ENCODE measurements at regions not wholly inside any gene's neighbourhood (a gene's known extent, or its start where the extent isn't known, plus 50 kb on each side); places are given as distances from the start of the nearest gene placed in this dataset.

DNA sequence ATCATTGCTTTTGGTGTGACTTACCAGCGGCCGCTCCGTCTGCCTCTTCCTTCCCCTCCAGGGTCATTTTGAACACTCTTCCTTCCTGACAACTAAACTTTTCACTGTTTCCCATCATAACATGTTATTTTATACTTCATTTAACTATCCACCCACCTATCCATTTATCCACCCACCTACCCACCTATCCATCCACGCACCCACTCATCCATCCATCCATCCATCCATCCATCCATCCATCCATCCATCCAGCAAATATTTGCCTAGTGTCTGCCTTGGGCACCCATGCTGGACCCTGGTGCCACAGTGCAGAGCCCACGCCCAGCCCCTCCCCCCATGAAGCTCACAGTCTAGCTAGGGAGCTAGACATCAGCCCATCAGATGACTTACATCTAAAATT is 254.9 kb downstream of the TLE3 start:
- DNase-seq (ENCODE audit: low spot score): no peak

- no peak for DNase-seq (ENCODE audit: low spot score)
Observed at GRCh38 chr15:69843276-69843899, 254.3 kb downstream of the TLE3 start.

DNA sequence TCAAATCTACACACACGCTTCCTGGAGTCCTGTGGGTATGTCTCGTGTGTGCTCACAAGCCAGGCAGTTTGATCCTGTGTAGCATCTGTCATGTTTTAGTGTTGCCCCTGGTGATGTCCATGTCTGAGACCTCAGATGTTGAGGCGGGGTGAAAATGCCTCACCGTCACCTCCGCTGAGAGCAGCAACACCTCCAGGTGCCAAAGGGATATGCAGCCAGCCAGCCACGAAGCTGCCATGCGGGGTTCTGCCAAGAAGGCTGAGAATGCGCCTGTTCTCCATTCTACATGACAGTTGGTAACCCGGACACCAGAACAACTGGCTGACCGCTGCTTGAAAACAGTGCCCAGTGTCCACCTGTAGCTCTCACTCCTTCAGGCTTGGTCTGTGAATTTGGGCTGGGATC is 253.8 kb downstream of the TLE3 start:
- no peak for DNase-seq (ENCODE audit: low spot score)

DNA sequence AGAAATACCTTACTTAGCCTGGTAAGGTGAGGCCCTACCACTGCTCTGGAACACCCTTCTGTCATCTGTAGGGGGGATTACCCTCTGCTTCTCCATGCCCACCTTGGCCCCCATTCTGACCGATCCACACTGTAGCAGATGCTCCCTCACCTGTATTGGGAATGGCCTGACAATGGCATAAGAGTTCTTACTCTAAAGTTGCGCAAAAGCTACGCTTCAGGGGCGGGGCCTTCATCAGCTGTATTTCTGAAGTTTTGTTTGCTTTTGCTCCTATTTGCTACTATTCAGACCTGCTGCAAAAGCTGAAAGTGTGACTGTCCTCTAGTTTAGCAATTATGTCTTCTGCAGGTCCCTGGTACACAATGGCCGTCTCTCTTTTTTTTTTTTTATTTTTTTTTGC is 252.6 kb downstream of the TLE3 start:
- no peak for DNase-seq (ENCODE audit: low spot score)

- no peak for DNase-seq (ENCODE audit: low spot score)
Observed at GRCh38 chr15:69847625-69848024, 250.1 kb downstream of the TLE3 start.

DNA sequence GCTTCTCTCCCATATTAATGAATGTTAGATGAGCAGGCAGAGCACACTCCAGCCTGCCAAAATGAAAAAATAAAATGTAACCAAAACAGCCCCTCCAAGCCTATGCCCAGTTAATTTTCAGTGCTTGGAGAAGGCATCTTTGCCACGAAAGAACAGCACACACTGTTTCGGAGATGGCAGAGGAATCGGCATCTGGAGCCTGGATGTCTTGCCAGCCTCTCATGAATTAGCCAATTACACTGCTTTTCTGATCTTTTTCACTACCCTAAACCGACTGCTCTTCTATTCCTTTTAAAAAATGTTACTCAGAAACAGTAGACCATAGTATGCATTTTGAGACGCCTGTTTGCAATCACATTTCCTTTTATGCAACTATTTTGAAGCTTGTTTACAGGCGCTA is 249.6 kb downstream of the TLE3 start:
- DNase-seq (ENCODE audit: low spot score): no peak

- DNase-seq (ENCODE audit: low spot score): no peak
Observed at GRCh38 chr15:69848551-69849231, 249.0 kb downstream of the TLE3 start.

DNA sequence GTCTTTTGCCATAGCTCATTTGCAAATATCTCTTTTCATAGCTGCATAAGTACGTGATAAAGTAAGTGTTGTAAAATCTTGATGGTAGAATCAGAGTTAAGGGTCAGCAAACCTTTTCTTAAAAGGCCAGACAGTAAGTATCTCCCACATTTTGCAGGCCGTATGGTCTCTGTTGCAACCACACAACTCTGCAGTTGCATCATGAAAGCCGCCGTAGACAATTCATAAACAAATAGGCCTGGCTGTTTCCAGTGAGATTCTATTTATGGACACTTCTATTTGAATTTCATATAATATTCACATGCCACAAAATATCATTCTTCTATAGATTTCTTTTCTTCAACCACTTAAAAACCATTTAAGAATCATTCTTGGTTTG is 248.5 kb downstream of the TLE3 start:
- no peak for DNase-seq (ENCODE audit: low spot score)

- DNase-seq (ENCODE audit: low spot score): no peak
Observed at GRCh38 chr15:69852482-69852881, 245.2 kb downstream of the TLE3 start.

DNA sequence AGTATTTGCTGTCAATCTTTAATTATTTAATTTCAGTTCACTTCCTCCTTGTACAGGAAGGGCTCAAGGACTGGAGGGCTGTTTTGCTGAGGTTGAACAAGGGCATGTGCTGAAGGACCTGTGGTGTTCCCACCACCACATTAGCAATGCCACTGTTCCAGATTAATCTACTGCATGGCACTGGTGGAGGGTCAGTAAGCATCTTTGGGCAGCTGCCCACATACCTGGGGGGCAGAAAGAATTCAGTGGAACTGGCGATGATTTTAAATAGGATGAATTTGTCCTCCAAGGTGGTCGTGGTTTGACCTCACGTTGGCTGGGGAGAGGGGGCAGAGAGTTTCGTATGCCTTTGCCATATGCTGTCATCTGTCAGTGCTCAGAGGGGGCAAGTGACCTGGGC is 244.8 kb downstream of the TLE3 start:
- DNase-seq (ENCODE audit: low spot score): no peak

DNA sequence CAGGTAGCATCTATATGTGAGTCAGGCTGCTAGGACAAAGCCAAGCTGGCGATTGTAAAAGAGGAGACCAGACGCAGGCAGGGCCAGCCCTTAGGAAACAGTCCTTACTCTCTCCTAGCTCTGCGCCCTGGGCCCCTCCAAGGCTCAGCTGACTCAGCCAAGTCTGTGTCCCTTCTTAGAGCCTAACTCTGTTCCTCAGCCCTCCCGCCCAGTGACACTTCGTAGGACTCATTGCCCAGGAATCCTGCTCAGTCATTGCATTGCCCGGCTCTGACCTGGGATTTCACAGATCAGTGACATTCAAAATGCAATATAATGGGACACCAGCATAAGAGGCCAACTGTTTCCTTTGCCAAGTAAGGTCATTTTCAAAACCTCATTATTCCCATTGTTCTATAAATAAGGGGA is 244.2 kb downstream of the TLE3 start:
- DNase-seq (ENCODE audit: low spot score): no peak

DNA sequence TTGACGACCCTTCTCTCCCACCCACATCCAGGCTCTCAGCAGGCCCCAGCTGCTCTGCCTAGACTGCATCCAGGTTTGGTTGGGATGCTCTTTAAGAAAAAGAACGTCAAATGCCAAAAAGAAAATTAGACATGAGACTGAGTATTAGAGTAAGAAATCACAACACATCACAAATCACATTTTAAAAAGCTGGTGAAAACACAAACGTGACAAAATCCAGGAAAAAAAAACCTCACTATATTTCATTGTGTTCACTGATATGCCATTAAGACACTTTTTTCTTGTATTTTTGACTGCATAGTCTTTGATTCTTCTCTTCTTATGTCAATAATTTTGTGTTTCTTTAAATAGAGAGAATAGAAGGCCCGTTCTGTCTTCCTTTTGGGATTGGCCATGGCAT is 243.7 kb downstream of the TLE3 start:
- DNase-seq (ENCODE audit: low spot score): no peak

DNA sequence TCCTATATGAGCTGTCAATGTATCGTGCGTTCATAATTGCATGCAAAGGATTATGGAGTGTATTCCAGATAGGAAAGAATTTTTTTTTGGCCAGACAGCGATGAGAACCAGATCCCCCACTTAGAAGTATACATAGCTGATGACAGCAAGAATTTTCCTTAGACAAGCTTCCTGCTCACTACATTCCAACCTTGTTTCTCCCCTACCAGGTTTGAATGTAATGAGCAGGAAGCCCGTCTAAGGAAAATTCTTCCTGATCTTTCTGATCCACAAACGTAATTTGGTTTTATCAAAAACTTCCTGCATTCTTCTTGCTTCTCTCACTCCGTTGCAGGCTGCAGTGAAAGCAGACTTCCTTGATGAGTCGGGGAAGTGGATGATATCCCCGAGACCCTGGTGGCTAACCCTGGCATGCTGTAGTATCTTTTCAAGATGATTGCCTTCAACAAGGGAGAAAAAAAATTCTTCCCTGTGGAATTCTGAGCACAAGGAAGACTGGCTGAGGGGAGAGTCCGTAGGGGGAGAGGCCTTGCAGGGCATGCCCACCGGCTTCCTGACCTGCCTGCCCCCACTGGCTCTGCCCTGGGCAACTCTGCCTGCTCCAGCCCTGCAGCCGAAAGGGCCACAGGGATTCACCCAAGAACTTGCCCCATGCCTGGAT is 243.1 kb downstream of the TLE3 start:
- no peak for DNase-seq (ENCODE audit: low spot score)

DNA sequence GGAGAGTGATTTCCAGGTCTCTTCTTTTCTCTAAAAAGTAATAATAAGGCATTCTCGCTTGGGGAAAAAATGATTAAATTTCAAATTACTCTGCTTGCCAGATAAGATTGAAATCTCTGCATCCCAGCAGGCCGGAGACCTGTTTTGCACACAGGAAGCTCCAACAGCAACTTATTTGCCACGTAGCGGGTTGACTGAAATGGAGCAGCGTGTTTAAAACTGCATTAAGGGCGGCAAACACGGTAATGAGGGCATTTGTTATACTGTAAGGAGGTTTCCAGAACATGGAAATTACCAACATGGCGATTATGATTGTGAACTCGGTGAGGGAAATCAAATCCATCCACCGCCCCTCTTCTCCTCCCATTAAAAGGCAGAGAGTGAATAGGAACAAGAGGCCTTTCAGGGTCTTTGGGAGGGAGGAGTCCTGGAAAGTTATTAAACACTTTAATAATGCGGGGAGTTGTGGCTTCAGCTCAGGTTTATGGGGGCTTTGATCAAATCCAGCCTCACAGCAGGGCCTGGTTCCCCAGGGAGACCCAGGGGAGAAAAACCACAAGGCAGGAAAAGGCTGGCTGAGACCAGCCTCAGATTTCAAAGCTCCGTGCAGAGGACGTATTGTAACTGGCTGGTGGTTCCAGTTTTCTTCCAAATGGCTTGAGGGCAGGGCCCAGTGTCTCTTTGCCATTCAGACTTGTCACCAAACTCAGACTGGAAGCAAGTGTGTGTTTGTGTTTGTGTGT is 242.3 kb downstream of the TLE3 start:
- DNase-seq (ENCODE audit: low spot score): no peak

- no peak for DNase-seq (ENCODE audit: low spot score)
Observed at GRCh38 chr15:69857250-69857649, 240.5 kb downstream of the TLE3 start.

GRCh38 chr15:69857686-69858391 is 239.9 kb downstream of the TLE3 start:
- DNase-seq (ENCODE audit: low spot score): no peak

DNA sequence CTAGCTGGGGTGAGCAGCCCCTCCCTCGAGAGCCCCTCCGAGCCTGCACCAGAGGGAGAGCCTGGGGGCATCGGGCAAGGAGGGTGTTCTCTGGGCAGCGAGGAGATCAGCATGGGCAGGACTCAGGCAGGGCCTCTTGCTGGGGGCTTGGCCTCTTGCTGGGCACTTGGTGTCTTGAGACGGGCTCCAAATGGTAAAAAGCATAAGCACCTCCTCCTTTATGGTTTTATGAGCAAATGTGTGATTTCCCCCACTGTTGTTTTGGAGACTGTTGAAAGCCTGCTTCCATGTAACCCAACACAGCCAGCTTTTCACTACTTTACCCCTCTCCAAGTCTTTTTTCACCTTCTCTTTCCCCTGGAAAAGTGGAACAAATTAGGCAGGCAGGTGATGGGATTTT is 239.3 kb downstream of the TLE3 start:
- DNase-seq (ENCODE audit: low spot score): no peak

DNA sequence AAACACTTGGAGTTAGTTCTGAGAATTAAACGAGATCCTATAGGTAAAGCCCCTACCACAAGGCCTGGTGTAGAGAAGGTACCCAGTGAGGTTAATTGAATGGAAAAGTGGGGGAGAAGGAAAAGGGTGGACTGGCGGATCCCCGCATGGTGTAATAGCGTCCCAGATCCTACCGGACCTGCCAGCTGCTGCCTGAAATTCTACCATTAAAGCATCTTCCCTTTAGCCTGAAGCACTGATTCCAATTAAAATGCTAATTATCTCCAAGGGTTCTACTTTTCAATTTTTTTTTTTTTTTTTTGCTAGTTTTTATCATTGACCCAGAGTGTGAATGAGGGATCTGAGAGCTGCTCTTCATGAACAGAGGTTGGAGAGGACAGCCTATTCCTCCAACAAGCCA is 237.9 kb downstream of the TLE3 start:
- DNase-seq (ENCODE audit: low spot score): no peak

DNA sequence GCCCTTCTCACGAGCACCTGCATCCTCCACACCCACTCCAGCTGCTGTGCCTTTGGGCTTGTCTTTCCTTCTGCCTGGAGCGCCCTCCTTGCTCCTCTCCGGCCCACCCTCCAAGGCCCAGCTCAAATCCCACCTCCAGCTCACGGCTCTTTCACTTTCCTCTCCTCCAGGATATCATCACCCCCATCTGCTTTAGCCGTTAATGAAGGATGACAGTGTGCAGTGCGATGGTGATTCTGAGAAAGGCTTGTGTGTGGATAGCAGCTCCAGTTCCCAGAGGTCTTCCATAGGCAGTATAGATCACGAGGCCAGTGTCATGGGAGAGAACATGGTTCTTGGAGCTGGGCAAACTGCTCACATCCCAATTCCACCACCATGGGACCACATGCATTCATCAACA is 237.4 kb downstream of the TLE3 start:
- no peak for DNase-seq (ENCODE audit: low spot score)

DNA sequence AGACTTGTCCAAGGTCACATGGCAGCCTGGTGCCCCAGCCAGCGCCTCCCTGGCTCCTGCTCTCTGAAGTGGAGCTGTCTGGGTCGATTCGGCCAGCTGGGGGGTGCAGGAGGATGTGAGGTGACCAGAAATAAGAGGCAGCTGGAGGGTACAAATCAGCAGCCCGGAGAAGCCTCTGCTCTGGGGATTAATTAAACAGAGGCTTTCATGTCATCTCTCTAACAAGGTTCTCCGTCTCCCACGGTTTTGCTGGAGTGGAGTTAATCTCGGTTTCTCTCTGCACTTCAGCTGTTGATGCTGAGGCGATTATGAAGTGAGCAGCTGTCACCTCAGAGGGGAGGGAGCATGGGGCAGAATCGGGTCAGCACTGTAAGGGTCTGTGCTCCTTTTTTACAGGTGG is 236.8 kb downstream of the TLE3 start:
- DNase-seq (ENCODE audit: low spot score): no peak

DNA sequence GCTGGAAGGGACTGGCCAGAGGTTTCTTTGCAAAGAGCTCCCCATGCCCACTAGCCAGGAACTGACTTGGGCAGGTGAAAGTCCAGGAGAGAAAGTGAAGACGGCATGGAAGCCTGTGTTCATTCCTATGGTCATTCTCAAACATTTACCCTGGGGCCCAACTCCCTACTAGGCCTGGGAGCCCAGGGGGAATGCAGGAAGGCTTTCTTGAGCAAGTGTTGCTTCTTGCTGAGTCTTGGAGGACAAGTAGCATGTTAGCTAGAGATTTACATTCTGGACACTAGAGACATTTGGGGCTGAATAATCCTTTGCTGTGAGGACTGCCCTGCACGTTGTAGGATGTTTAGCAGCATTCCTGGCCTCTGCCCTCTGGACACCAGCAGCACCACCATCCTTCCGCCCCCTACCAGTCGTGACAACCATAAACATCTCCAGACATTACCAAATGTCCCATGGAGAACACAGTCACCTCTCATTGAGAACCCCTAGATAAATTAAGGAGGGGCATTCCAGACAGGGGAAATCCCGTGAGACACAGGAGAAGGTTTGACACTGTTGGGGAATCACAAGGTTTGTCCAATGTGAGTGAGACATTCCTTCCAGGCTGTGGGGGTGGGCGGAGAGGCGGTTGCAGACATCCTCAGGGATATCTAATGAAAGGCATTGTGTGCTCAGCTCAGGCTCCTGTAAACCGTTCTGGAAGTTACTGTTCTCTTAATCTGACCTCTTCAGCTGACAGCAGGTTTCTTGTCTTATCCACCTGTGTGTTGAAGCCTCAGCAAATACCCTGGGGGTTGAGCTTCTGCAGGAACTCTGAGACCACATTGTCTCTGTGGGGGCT is 236.2 kb downstream of the TLE3 start:
- no peak for DNase-seq (ENCODE audit: low spot score)

All from mucosa of gallbladder (tissue), 1 donor.